OCI-LY7 (cell line): ENCODE measurements at regions not wholly inside any gene's neighbourhood (a gene's known extent, or its start where the extent isn't known, plus 50 kb on each side); places are given as distances from the start of the nearest gene placed in this dataset.

Experiments used
- EZH2phosphoT487 ChIP-seq: fragments of 200-600 bp; sonication (generic); IDR thresholded peaks from 2 replicates; pipeline ENCODE4 v1.6.1; 2018; ENCODE audit warnings: low read depth, borderline replicate concordance, mild to moderate bottlenecking, mixed run types, antibody characterized with exemption, low read length, moderate library complexity, mixed read lengths
- TF ChIP-seq, protein P1 (sequence below): fragments of 200-600 bp; sonication (generic); conservative IDR thresholded peaks from 2 replicates; pipeline ENCODE4 v1.5.1; 2014; ENCODE audit warnings: mild to moderate bottlenecking, antibody characterized with exemption, low read length, moderate library complexity, mixed read lengths

DNA sequence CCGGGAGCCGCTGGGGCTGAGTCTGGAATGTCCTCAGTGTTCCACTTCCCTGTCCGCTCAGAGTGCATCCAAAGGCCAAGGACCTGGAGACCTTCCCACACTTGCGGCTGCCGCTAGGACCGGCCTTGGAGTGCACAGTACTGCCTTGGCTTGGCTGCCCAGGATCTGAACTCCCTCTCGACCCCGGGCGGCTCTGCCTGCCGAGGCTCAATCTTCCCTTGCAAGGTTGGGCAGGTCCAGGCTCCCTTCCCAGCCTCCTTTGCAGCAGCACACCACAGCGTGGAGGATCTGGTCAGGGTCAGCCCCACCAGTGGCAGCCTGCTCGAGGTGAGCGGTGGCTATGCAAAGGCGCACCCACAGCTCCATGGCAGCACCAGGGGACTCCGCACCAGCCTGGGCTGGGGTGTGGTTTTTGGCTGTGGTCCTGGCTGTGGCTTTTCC is 69.2 kb downstream of the PLXNA1 start:
- TF ChIP-seq, protein P1, sequence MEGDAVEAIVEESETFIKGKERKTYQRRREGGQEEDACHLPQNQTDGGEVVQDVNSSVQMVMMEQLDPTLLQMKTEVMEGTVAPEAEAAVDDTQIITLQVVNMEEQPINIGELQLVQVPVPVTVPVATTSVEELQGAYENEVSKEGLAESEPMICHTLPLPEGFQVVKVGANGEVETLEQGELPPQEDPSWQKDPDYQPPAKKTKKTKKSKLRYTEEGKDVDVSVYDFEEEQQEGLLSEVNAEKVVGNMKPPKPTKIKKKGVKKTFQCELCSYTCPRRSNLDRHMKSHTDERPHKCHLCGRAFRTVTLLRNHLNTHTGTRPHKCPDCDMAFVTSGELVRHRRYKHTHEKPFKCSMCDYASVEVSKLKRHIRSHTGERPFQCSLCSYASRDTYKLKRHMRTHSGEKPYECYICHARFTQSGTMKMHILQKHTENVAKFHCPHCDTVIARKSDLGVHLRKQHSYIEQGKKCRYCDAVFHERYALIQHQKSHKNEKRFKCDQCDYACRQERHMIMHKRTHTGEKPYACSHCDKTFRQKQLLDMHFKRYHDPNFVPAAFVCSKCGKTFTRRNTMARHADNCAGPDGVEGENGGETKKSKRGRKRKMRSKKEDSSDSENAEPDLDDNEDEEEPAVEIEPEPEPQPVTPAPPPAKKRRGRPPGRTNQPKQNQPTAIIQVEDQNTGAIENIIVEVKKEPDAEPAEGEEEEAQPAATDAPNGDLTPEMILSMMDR, result no peak
- no peak for TF ChIP-seq EZH2phosphoT487
